SK-N-SH (cell line): ENCODE measurements at regions not wholly inside any gene's neighbourhood (a gene's known extent, or its start where the extent isn't known, plus 50 kb on each side); places are given as distances from the start of the nearest gene placed in this dataset.

Source experiments
- CTCF ChIA-PET: fragments of 300-600, 350-600 bp; formaldehyde crosslinking; extraction: SDS; loops from one replicate; lab custom pipeline; 2021; lab: Yijun Ruan, JAX
- POLR2A ChIA-PET: fragments of 350-600 bp; sonication (Branson Sonifier 250); formaldehyde crosslinking; extraction: SDS; loops from one replicate; lab custom pipeline; 2020; ENCODE audit warnings: antibody characterized with exemption, inconsistent platforms; lab: Yijun Ruan, JAX
- DNase-seq: peaks from one replicate; pipeline ENCODE4 v3.0.0; 2012
- H2AFZ ChIP-seq: fragments of 200-600 bp; sonication (generic); 2 replicates; pipeline ENCODE4 v1.8.1; 2016; ENCODE audit warnings: antibody characterized with exemption, mild to moderate bottlenecking, low read depth
- H3F3A ChIP-seq: fragments of 200-600 bp; sonication (generic); replicated peaks from 2 replicates; pipeline ENCODE3; 2016; ENCODE audit warnings: antibody characterized with exemption, mild to moderate bottlenecking; ENCODE audit not compliant: insufficient read depth
- H3K27ac ChIP-seq, 2 experiments: fragments of 200-500 bp in 1 of 2; fragments of 200-600 bp in 1 of 2; sonication (Bioruptor generic) in 1 of 2; sonication (generic), shearing (Covaris generic) in 1 of 2; 2 replicates each; pipeline versions ENCODE4 v1.5.1 to v1.6.1; 2014 to 2016; ENCODE audit warnings: low read depth in 2 of 2, inconsistent platforms in 1 of 2, low read length in 1 of 2, mild to moderate bottlenecking in 1 of 2, mixed read lengths in 1 of 2
- H3K27me3 ChIP-seq: fragments of 200-600 bp; sonication (generic), shearing (Covaris generic); 2 replicates; pipeline ENCODE4 v1.6.1; 2016; ENCODE audit warnings: mixed run types; ENCODE audit not compliant: insufficient read depth
- H3K36me3 ChIP-seq, 2 experiments: fragments of 200-500 bp in 1 of 2; fragments of 200-600 bp in 1 of 2; sonication (Bioruptor generic) in 1 of 2; sonication (generic) in 1 of 2; replicated peaks in 1 of 2; 2 replicates each; pipeline versions ENCODE3 to v1.5.1; 2014 to 2016; ENCODE audit warnings: low read length in 1 of 2, mild to moderate bottlenecking in 1 of 2; ENCODE audit not compliant: insufficient read depth in 2 of 2, control insufficient read depth in 1 of 2
- H3K4me1 ChIP-seq, 2 experiments: fragments of 200-500 bp in 1 of 2; fragments of 200-600 bp in 1 of 2; sonication (Bioruptor generic) in 1 of 2; sonication (generic), shearing (Covaris generic) in 1 of 2; 2 replicates each; pipeline versions ENCODE4 v1.5.1 to v1.6.1; 2014 to 2016; ENCODE audit warnings: low read depth in 1 of 2, low read length in 1 of 2, mixed run types in 1 of 2; ENCODE audit not compliant: insufficient read depth in 2 of 2, control insufficient read depth in 1 of 2
- H3K4me2 ChIP-seq: fragments of 200-600 bp; sonication (generic), shearing (Covaris generic); 2 replicates; pipeline ENCODE4 v1.6.1; 2017; ENCODE audit warnings: mixed run types
- H3K4me3 ChIP-seq, 2 experiments: fragments of 200-500 bp in 1 of 2; fragments of 200-600 bp in 1 of 2; sonication (Bioruptor generic) in 1 of 2; sonication (generic), shearing (Covaris generic) in 1 of 2; 2 replicates each; pipeline versions ENCODE4 v1.5.1 to v1.8.1; 2014 to 2016; ENCODE audit warnings: low read depth in 2 of 2, inconsistent platforms in 1 of 2, low read length in 1 of 2, mild to moderate bottlenecking in 1 of 2, mixed read lengths in 1 of 2, moderate library complexity in 1 of 2
- H3K79me2 ChIP-seq: fragments of 200-600 bp; sonication (generic); 2 replicates; pipeline ENCODE4 v1.8.1; 2017; ENCODE audit warnings: mild to moderate bottlenecking; ENCODE audit not compliant: insufficient read depth
- H3K9ac ChIP-seq: fragments of 200-600 bp; sonication (generic); 2 replicates; pipeline ENCODE4 v1.6.1; 2017; ENCODE audit warnings: mixed run types
- H3K9me2 ChIP-seq: fragments of 200-600 bp; sonication (generic); 2 replicates; pipeline ENCODE4 v1.6.1; 2017; ENCODE audit warnings: mixed run types
- H3K9me3 ChIP-seq: fragments of 200-600 bp; sonication (generic); 2 replicates; pipeline ENCODE4 v1.6.1; 2017; ENCODE audit warnings: mixed run types, mild to moderate bottlenecking, moderate library complexity
- H4K20me1 ChIP-seq: fragments of 200-600 bp; sonication (generic); 2 replicates; pipeline ENCODE4 v1.6.1; 2017; ENCODE audit warnings: mild to moderate bottlenecking, mixed run types; ENCODE audit not compliant: insufficient read depth
- CHD2 ChIP-seq: fragments of 150-350 bp; IDR thresholded peaks from 2 replicates; pipeline ENCODE4 v1.6.1; 2018; ENCODE audit warnings: low read length; ENCODE audit not compliant: partially characterized antibody
- ELF1 ChIP-seq: IDR thresholded peaks from 2 replicates; pipeline ENCODE4 v1.4.0; 2012
- EP300 ChIP-seq, 2 experiments: IDR thresholded peaks; 2 replicates each; pipeline versions ENCODE4 v1.4.0 to v1.6.1; 2012; ENCODE audit warnings: borderline replicate concordance in 1 of 2, low read depth in 1 of 2, low read length in 1 of 2
- EZH2phosphoT487 ChIP-seq: fragments of 200-600 bp; sonication (generic); IDR thresholded peaks from 2 replicates; pipeline ENCODE4 v1.6.1; 2017; ENCODE audit warnings: low read depth, mixed run types, mild to moderate bottlenecking, antibody characterized with exemption, moderate library complexity, borderline replicate concordance
- FOXJ3 ChIP-seq: sonication (generic); formaldehyde crosslinking; IDR thresholded peaks from 2 replicates; pipeline ENCODE4 v1.5.1; 2020; ENCODE audit warnings: mild to moderate bottlenecking, missing genetic modification reagents
- GATA2 ChIP-seq: sonication (generic); formaldehyde crosslinking; IDR thresholded peaks from 2 replicates; pipeline ENCODE4 v1.5.0; 2020; ENCODE audit warnings: mild to moderate bottlenecking, missing genetic modification reagents
- JUND ChIP-seq: IDR thresholded peaks from 2 replicates; pipeline ENCODE4 v1.4.0; 2012
- MXI1 ChIP-seq: IDR thresholded peaks from 2 replicates; pipeline ENCODE4 v1.6.1; 2012; ENCODE audit warnings: mild to moderate bottlenecking, low read depth, low read length, improper control_type of control experiment
- RCOR1 ChIP-seq: fragments of 150-350 bp; IDR thresholded peaks from 2 replicates; pipeline ENCODE4 v1.6.1; 2017; ENCODE audit warnings: antibody characterized with exemption, low read length
- TCF12 ChIP-seq: IDR thresholded peaks from 2 replicates; pipeline ENCODE4 v1.4.0; 2012
- YY1 ChIP-seq: IDR thresholded peaks from 2 replicates; pipeline ENCODE4 v1.4.0; 2012; ENCODE audit warnings: low read depth, mild to moderate bottlenecking
- WGBS: methylation state at CpG from one replicate; pipeline ENCODE4 v1.1.6; 2017; ENCODE audit warnings: low lambda C conversion rate; 5-methylcytosine and 5-hydroxymethylcytosine counted together
- TF ChIP-seq, protein P1 (sequence below): IDR thresholded peaks from 2 replicates; pipeline ENCODE4; 2012
- TF ChIP-seq, protein P2 (sequence below): fragments of 200-600 bp; sonication (generic); IDR thresholded peaks from 2 replicates; pipeline ENCODE4 v1.6.1; 2017; ENCODE audit warnings: antibody characterized with exemption, mild to moderate bottlenecking, moderate library complexity
- TF ChIP-seq, protein P3 (sequence below): fragments of 150-350 bp; IDR thresholded peaks from 2 replicates; pipeline ENCODE4 v1.6.1; 2016; ENCODE audit warnings: mild to moderate bottlenecking, low read depth, low read length
- TF ChIP-seq, protein P4 (sequence below): IDR thresholded peaks from 2 replicates; pipeline ENCODE4 v1.4.0; 2012; ENCODE audit warnings: low read depth, borderline replicate concordance

DNA sequence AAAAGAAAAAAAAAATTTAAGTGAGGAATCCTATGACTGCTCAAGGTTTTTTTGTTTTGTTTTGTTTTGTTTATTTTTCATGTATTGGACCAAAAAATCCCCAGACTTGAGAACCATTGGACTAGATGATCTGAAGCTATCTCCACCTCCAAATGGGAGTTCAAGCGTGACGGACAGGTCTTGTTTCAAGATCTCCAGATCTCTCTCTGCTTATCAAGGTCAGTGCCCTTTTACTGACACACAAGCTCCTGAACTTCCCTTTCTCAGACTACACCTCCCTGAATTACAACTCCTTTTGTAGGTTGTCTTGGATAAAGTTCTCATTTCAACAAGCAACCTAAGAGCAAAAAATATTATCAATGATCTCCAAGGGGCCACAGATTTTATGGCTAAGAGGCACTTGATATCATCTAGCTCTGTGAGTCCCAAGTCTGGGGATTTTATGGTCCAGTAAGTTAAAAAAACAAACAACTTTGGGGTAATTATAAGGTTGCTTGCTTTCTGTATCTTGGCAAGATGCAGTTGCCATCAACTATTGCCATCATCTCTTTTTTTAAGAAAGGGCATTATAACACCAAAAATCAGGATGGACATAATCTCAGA lies 396.0 kb upstream of the ATP5MC3 start:
- Histone ChIP-seq H3K79me2 (no peaks in the 10 kb centered on the region), H3K4me1 (no peaks in the 10 kb centered on the region), H3K4me3 (no peak overlapping the region), H3K4me2 (no peak overlapping the region), H3K9me2 (no peaks in the 10 kb centered on the region), H3K9ac (no peak overlapping the region), H2AFZ (no peak overlapping the region), H4K20me1 (no peaks in the 10 kb centered on the region), H3K27me3 (no peaks in the 10 kb centered on the region), H3K27ac (no peak overlapping the region), H3K9me3 (no peaks in the 10 kb centered on the region), H3F3A (no peaks in the 10 kb centered on the region), H3K36me3 (no peaks in the 10 kb centered on the region)
- no peak for DNase-seq
- CTCF ChIA-PET, result no interaction called here
- WGBS, result 56% methylated on average over 2 of the region's 2 CpGs
- POLR2A ChIA-PET, result no interaction called here
- TF ChIP-seq, protein P1, sequence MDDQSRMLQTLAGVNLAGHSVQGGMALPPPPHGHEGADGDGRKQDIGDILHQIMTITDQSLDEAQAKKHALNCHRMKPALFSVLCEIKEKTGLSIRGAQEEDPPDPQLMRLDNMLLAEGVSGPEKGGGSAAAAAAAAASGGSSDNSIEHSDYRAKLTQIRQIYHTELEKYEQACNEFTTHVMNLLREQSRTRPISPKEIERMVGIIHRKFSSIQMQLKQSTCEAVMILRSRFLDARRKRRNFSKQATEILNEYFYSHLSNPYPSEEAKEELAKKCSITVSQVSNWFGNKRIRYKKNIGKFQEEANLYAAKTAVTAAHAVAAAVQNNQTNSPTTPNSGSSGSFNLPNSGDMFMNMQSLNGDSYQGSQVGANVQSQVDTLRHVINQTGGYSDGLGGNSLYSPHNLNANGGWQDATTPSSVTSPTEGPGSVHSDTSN, result no peak
- TF ChIP-seq MXI1 (no peak), CHD2 (no peak), FOXJ3 (CRISPR knock-in tag) (no peak), YY1 (no peak), RCOR1 (no peak), GATA2 (CRISPR knock-in tag) (no peak), TCF12 (no peak), EZH2phosphoT487 (no peak), EP300 (IDR thresholded peaks at IDR 0.05; ENCODE audit: borderline replicate concordance in 1 of 2, low read depth in 1 of 2, low read length in 1 of 2) (no peak), JUND (no peak), ELF1 (no peak)
- TF ChIP-seq, protein P2, sequence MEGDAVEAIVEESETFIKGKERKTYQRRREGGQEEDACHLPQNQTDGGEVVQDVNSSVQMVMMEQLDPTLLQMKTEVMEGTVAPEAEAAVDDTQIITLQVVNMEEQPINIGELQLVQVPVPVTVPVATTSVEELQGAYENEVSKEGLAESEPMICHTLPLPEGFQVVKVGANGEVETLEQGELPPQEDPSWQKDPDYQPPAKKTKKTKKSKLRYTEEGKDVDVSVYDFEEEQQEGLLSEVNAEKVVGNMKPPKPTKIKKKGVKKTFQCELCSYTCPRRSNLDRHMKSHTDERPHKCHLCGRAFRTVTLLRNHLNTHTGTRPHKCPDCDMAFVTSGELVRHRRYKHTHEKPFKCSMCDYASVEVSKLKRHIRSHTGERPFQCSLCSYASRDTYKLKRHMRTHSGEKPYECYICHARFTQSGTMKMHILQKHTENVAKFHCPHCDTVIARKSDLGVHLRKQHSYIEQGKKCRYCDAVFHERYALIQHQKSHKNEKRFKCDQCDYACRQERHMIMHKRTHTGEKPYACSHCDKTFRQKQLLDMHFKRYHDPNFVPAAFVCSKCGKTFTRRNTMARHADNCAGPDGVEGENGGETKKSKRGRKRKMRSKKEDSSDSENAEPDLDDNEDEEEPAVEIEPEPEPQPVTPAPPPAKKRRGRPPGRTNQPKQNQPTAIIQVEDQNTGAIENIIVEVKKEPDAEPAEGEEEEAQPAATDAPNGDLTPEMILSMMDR, result no peak
- TF ChIP-seq, protein P3, sequence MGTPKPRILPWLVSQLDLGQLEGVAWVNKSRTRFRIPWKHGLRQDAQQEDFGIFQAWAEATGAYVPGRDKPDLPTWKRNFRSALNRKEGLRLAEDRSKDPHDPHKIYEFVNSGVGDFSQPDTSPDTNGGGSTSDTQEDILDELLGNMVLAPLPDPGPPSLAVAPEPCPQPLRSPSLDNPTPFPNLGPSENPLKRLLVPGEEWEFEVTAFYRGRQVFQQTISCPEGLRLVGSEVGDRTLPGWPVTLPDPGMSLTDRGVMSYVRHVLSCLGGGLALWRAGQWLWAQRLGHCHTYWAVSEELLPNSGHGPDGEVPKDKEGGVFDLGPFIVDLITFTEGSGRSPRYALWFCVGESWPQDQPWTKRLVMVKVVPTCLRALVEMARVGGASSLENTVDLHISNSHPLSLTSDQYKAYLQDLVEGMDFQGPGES, result no peak
- TF ChIP-seq, protein P4, sequence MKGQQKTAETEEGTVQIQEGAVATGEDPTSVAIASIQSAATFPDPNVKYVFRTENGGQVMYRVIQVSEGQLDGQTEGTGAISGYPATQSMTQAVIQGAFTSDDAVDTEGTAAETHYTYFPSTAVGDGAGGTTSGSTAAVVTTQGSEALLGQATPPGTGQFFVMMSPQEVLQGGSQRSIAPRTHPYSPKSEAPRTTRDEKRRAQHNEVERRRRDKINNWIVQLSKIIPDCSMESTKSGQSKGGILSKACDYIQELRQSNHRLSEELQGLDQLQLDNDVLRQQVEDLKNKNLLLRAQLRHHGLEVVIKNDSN, result no peak
